HG02943 (cell line): ENCODE measurements at regions not wholly inside any gene's neighbourhood (a gene's known extent, or its start where the extent isn't known, plus 50 kb on each side); places are given as distances from the start of the nearest gene placed in this dataset.
"Not testable (repeated sequence)": the region's sequence is repeated elsewhere in the genome, so short reads cannot be mapped to it uniquely, and the experiment has no call there.

Source experiments
- ATAC-seq: cut with Tn5 transposase; IDR thresholded peaks from one replicate; pipeline ENCODE4 v1.9.1; 2021; ENCODE audit warnings: mild to moderate bottlenecking, low read depth, moderate library complexity; ENCODE audit not compliant: unreplicated experiment

GRCh38 chr6:121544691-121545090 lies 109.2 kb downstream of the GJA1 start:
- no peak for ATAC-seq

GRCh38 chr6:121548131-121548530 lies 112.7 kb downstream of the GJA1 start:
- ATAC-seq: no peak

GRCh38 chr6:121549736-121550135 lies 114.3 kb downstream of the GJA1 start:
- ATAC-seq: no peak

GRCh38 chr6:121550491-121551010 lies 115.1 kb downstream of the GJA1 start:
- ATAC-seq: no peak

GRCh38 chr6:121555201-121555600 lies 119.8 kb downstream of the GJA1 start:
- no peak for ATAC-seq

- not testable (repeated sequence) for ATAC-seq
Observed at GRCh38 chr6:121556149-121556548, 120.7 kb downstream of the GJA1 start.

- ATAC-seq: no peak
Observed at GRCh38 chr6:121557146-121557940, 121.9 kb downstream of the GJA1 start.

- ATAC-seq: no peak
Observed at GRCh38 chr6:121559611-121560269, 124.3 kb downstream of the GJA1 start.

GRCh38 chr6:121560476-121560875 lies 125.0 kb downstream of the GJA1 start:
- ATAC-seq: no peak

GRCh38 chr6:121563286-121563685 lies 127.8 kb downstream of the GJA1 start:
- no peak for ATAC-seq

- ATAC-seq: not testable (repeated sequence)
Observed at GRCh38 chr6:121564529-121564928, 129.1 kb downstream of the GJA1 start.

GRCh38 chr6:121571455-121571854 lies 136.0 kb downstream of the GJA1 start:
- no peak for ATAC-seq

GRCh38 chr6:121573481-121573880 lies 138.0 kb downstream of the GJA1 start:
- no peak for ATAC-seq

- no peak for ATAC-seq
Observed at GRCh38 chr6:121578216-121578615, 142.8 kb downstream of the GJA1 start.

GRCh38 chr6:121579478-121579877 lies 144.0 kb downstream of the GJA1 start:
- ATAC-seq: no peak

GRCh38 chr6:121581327-121581726 lies 145.9 kb downstream of the GJA1 start:
- ATAC-seq: no peak

GRCh38 chr6:121582262-121582661 lies 146.8 kb downstream of the GJA1 start:
- ATAC-seq: no peak

GRCh38 chr6:121584586-121585369 lies 149.3 kb downstream of the GJA1 start:
- no peak for ATAC-seq

- ATAC-seq: no peak
Observed at GRCh38 chr6:121590438-121590837, 155.0 kb downstream of the GJA1 start.

- no peak for ATAC-seq
Observed at GRCh38 chr6:121590916-121591315, 155.5 kb downstream of the GJA1 start.
